Liver (tissue), 8 donors: ENCODE measurements at regions not wholly inside any gene's neighbourhood (a gene's known extent, or its start where the extent isn't known, plus 50 kb on each side); places are given as distances from the start of the nearest gene placed in this dataset.

Source experiments
- DNase-seq: peaks from one replicate; pipeline ENCODE4 v3.0.0-alpha.2; 2017; ENCODE audit warnings: low spot score
- H3K27ac ChIP-seq, 2 donors: one replicate each; pipeline ENCODE4 v1.7.0; 2013; ENCODE audit warnings: inconsistent platforms in 2 of 2, low read length in 2 of 2, control low read depth in 1 of 2, low read depth in 1 of 2, mild to moderate bottlenecking in 1 of 2
- H3K27me3 ChIP-seq, 4 donors: one replicate each; pipeline versions ENCODE4 v1.6.1 to v1.7.0; 2013; ENCODE audit warnings: low read length in 3 of 4, inconsistent platforms in 1 of 4, mild to moderate bottlenecking in 1 of 4, moderate library complexity in 1 of 4; ENCODE audit not compliant: control insufficient read depth in 4 of 4, insufficient read depth in 4 of 4
- H3K36me3 ChIP-seq, 4 donors: one replicate each; pipeline versions ENCODE4 v1.6.1 to v1.7.0; 2013; ENCODE audit warnings: low read length in 3 of 4, mild to moderate bottlenecking in 3 of 4, low read depth in 1 of 4, moderate library complexity in 1 of 4; ENCODE audit not compliant: control insufficient read depth in 4 of 4, insufficient read depth in 3 of 4
- H3K4me1 ChIP-seq, 4 donors: one replicate each; pipeline versions ENCODE4 v1.6.1 to v1.7.0; 2013; ENCODE audit warnings: low read length in 3 of 4, mild to moderate bottlenecking in 3 of 4, moderate library complexity in 1 of 4; ENCODE audit not compliant: control insufficient read depth in 4 of 4, insufficient read depth in 4 of 4
- H3K4me3 ChIP-seq, 3 donors: one replicate each; pipeline versions ENCODE4 v1.6.1 to v1.7.0; 2013; ENCODE audit warnings: low read length in 3 of 3, control low read depth in 1 of 3, low read depth in 1 of 3, mild to moderate bottlenecking in 1 of 3
- H3K9ac ChIP-seq, 2 donors: one replicate each; pipeline ENCODE4 v1.7.0; 2013; ENCODE audit warnings: low read length in 2 of 2, mild to moderate bottlenecking in 2 of 2, moderate library complexity in 2 of 2, control low read depth in 1 of 2, low read depth in 1 of 2
- H3K9me3 ChIP-seq, 4 donors: one replicate each; pipeline versions ENCODE4 v1.6.1 to v1.7.0; 2013; ENCODE audit warnings: low read length in 3 of 4; ENCODE audit not compliant: control insufficient read depth in 4 of 4
- EGR1 ChIP-seq, 2 donors: IDR thresholded peaks; 2 replicates each; pipeline ENCODE4 v1.6.1; 2016 to 2018; ENCODE audit warnings: antibody characterized with exemption in 2 of 2, low read depth in 2 of 2
- FOXA1 ChIP-seq: IDR thresholded peaks from 2 replicates; pipeline ENCODE4 v1.6.1; 2016; ENCODE audit warnings: antibody characterized with exemption
- FOXA2 ChIP-seq: IDR thresholded peaks from 2 replicates; pipeline ENCODE4 v1.6.1; 2016; ENCODE audit warnings: antibody characterized with exemption
- GABPA ChIP-seq, 2 donors: IDR thresholded peaks in 1 of 2; conservative IDR thresholded peaks in 1 of 2; 2 replicates each; pipeline ENCODE4 v1.6.1; 2016; ENCODE audit warnings: antibody characterized with exemption in 2 of 2, mild to moderate bottlenecking in 1 of 2, moderate library complexity in 1 of 2
- HNF4A ChIP-seq, 2 donors: conservative IDR thresholded peaks; 2 replicates each; pipeline ENCODE4 v1.6.1; 2016; ENCODE audit warnings: antibody characterized with exemption in 2 of 2, mild to moderate bottlenecking in 2 of 2
- JUND ChIP-seq, 2 donors: IDR thresholded peaks; 2 replicates each; pipeline ENCODE4 v1.6.1; 2016; ENCODE audit warnings: antibody characterized with exemption in 2 of 2
- RAD21 ChIP-seq, 2 donors: IDR thresholded peaks; 2 replicates each; pipeline ENCODE4 v1.6.1; 2016; ENCODE audit warnings: antibody characterized with exemption in 2 of 2, mild to moderate bottlenecking in 2 of 2
- RXRA ChIP-seq, 2 donors: IDR thresholded peaks; 2 replicates each; pipeline ENCODE4 v1.6.1; 2017 to 2018; ENCODE audit warnings: antibody characterized with exemption in 2 of 2, mild to moderate bottlenecking in 1 of 2
- SP1 ChIP-seq: IDR thresholded peaks from 2 replicates; pipeline ENCODE4 v1.6.1; 2018; ENCODE audit warnings: antibody characterized with exemption, mild to moderate bottlenecking
- TAF1 ChIP-seq: conservative IDR thresholded peaks from 2 replicates; pipeline ENCODE4 v1.6.1; 2016; ENCODE audit warnings: antibody characterized with exemption, mild to moderate bottlenecking
- YY1 ChIP-seq: IDR thresholded peaks from 2 replicates; pipeline ENCODE4 v1.6.1; 2016; ENCODE audit warnings: antibody characterized with exemption, mild to moderate bottlenecking
- WGBS: extraction: QIAGEN DNeasy Blood & Tissue Kit; methylation state at CpG from one replicate; pipeline ENCODE4 v1.1.7; 2013; 5-methylcytosine and 5-hydroxymethylcytosine counted together
- TF ChIP-seq, protein P1 (sequence below): fragments of 150-350 bp; IDR thresholded peaks from 2 replicates; pipeline ENCODE4 v1.5.1; 2017; ENCODE audit warnings: improper control_type of control experiment, low read depth, low read length; ENCODE audit not compliant: missing input control
- TF ChIP-seq, protein P2 (sequence below): IDR thresholded peaks from 2 replicates; pipeline ENCODE4 v1.6.1; 2016; ENCODE audit warnings: antibody characterized with exemption
- TF ChIP-seq, protein P3 (sequence below): IDR thresholded peaks from 2 replicates; pipeline ENCODE4 v1.6.1; 2016; ENCODE audit warnings: antibody characterized with exemption
- donor health status: healthy.
- donor health status: healthy.
- donor health status: healthy.
- donor health status: healthy.
- donor health status: healthy.

DNA sequence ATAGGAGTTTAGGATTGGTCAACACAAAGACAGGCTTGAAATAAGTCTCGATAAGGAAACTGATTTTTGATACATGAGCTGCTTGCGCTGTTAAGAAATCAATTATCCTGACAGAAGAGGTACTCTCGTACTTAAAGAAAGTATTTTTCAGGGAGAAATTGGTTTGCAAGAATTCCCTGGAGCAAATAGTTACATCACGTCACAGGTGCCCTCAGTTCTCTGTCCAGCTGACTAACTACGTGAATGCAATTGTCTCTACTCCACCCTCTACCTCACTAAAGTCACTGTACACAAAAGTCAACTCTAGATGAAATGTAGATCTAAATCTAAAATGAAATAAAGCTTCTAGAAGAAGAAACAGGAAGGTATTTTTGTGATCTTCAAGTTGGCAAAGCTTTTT is 130.6 kb upstream of the KCNJ16 start (continued):
- TF ChIP-seq, protein P1, sequence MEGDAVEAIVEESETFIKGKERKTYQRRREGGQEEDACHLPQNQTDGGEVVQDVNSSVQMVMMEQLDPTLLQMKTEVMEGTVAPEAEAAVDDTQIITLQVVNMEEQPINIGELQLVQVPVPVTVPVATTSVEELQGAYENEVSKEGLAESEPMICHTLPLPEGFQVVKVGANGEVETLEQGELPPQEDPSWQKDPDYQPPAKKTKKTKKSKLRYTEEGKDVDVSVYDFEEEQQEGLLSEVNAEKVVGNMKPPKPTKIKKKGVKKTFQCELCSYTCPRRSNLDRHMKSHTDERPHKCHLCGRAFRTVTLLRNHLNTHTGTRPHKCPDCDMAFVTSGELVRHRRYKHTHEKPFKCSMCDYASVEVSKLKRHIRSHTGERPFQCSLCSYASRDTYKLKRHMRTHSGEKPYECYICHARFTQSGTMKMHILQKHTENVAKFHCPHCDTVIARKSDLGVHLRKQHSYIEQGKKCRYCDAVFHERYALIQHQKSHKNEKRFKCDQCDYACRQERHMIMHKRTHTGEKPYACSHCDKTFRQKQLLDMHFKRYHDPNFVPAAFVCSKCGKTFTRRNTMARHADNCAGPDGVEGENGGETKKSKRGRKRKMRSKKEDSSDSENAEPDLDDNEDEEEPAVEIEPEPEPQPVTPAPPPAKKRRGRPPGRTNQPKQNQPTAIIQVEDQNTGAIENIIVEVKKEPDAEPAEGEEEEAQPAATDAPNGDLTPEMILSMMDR: no peak

DNA sequence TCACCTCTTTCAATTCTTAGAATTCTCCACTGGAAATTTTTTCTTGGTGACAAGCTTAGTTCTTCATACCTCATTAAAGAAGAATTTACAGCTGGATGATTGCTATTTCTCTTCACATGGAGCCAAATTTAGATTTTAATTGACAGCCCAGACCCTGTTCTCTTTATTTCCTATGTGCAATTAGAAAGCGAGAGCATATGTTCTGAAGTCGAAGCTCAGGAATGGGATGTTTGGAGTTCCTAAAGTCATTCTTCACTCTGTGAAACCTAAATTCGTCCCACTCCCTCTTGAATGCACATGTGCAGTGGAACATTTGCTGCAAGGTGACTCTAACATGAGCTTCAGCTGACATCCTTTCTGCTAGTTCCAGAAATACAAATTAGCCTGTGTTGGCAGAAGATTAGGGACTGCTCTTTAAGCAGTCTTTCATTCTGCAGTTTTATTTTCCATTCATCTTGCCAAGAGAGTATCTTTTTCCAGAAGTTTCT is 129.3 kb upstream of the KCNJ16 start:
- 69% methylated on average over 3 of the region's 3 CpGs for WGBS
- H3K27ac ChIP-seq: no peak overlapping the region
- no peak for TF ChIP-seq FOXA2
- TF ChIP-seq TAF1: no peak
- TF ChIP-seq JUND (IDR thresholded peaks at IDR 0.05): no peak
- TF ChIP-seq, protein P2, sequence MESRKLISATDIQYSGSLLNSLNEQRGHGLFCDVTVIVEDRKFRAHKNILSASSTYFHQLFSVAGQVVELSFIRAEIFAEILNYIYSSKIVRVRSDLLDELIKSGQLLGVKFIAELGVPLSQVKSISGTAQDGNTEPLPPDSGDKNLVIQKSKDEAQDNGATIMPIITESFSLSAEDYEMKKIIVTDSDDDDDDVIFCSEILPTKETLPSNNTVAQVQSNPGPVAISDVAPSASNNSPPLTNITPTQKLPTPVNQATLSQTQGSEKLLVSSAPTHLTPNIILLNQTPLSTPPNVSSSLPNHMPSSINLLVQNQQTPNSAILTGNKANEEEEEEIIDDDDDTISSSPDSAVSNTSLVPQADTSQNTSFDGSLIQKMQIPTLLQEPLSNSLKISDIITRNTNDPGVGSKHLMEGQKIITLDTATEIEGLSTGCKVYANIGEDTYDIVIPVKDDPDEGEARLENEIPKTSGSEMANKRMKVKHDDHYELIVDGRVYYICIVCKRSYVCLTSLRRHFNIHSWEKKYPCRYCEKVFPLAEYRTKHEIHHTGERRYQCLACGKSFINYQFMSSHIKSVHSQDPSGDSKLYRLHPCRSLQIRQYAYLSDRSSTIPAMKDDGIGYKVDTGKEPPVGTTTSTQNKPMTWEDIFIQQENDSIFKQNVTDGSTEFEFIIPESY: no peak
- TF ChIP-seq GABPA (IDR thresholded peaks at IDR 0.05 in 1 of 2, conservative IDR thresholded peaks at IDR 0.05 in 1 of 2): no peak
- TF ChIP-seq EGR1 (IDR thresholded peaks at IDR 0.05; ENCODE audit: low read depth in 2 of 2): no peak
- no peak for TF ChIP-seq FOXA1
- TF ChIP-seq, protein P3, sequence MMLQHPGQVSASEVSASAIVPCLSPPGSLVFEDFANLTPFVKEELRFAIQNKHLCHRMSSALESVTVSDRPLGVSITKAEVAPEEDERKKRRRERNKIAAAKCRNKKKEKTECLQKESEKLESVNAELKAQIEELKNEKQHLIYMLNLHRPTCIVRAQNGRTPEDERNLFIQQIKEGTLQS: no peak
- no peak for TF ChIP-seq HNF4A (conservative IDR thresholded peaks at IDR 0.05)
- TF ChIP-seq YY1: no peak
- TF ChIP-seq RXRA (IDR thresholded peaks at IDR 0.05): no peak
- no peak for TF ChIP-seq SP1
- TF ChIP-seq RAD21 (IDR thresholded peaks at IDR 0.05): no peak

DNA sequence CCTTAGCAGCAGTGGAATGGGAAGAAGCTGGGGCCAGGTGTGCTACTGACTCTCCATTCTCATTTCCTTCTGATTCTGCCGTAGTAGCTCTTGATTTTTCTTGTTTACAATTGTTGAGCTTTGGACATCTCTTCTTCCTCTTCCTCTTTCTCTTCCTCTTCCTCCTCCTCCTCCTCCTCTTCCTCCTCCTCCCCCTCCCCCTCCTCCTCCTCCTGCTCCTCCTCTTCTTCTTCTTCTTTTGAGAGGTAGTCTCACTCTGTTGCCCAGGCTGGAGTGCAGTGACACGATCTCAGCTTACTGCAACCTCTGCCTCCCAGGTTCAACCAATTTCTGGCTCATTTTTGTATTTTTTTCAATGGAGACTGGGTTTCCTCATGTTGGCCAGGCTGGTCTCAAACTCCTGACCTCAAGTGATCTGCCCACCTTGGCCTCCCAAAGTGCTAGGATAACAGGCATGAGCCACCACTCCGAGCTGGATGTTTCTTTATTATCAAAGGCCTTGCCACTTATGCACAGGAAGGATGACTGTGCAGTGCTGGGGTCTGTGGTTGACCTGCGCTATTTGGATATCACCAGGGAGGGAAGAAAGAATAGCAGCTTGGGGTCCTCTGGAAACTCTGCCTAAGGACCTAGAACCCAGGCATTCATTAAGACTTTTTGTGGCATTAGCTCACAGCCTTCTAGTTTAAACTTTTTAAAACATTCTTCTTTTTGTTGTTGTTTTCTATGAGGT is 127.8 kb upstream of the KCNJ16 start:
- H3K9ac ChIP-seq: no peak overlapping the region
- no peak overlapping the region for H3K27ac ChIP-seq
- no peaks in the 10 kb centered on the region for H3K9me3 ChIP-seq
- no peak overlapping the region for H3K4me3 ChIP-seq
- 76% methylated on average over 4 of the region's 4 CpGs for WGBS
- peaks cover 0 to 4% (median 0%) of the 10 kb centered on the region in 4 donors for H3K27me3 ChIP-seq
- DNase-seq: no peak
- no peaks in the 10 kb centered on the region for H3K36me3 ChIP-seq
- TF ChIP-seq, protein P3: no peak
- TF ChIP-seq RAD21 (IDR thresholded peaks at IDR 0.05) (no peak), SP1 (no peak), JUND (IDR thresholded peaks at IDR 0.05) (no peak)
- H3K4me1 ChIP-seq: no peaks in the 10 kb centered on the region

More for the DNA sequence above, 129.3 kb upstream of the KCNJ16 start:
- no peaks in the 10 kb centered on the region for H3K9me3 ChIP-seq
- H3K27me3 ChIP-seq: peaks cover 0 to 4% (median 0%) of the 10 kb centered on the region in 4 donors
- H3K36me3 ChIP-seq: no peaks in the 10 kb centered on the region
- no peaks in the 10 kb centered on the region for H3K4me1 ChIP-seq
- DNase-seq: no peak
- no peak overlapping the region for H3K9ac ChIP-seq
- H3K4me3 ChIP-seq: no peak overlapping the region
